Thyroid gland (tissue), 4 donors: ENCODE measurements at regions not wholly inside any gene's neighbourhood (a gene's known extent, or its start where the extent isn't known, plus 50 kb on each side); places are given as distances from the start of the nearest gene placed in this dataset.

Experiments used
- CTCF ChIP-seq, 6 experiments: fragments of 200-600 bp in 3 of 6; fragments of 450-650 bp in 3 of 6; sonication (generic) in 3 of 6; IDR thresholded peaks; one replicate each; pipeline ENCODE4 v1.5.1; 2016 to 2019; ENCODE audit warnings: antibody characterized with exemption in 6 of 6, mild to moderate bottlenecking in 2 of 6, inconsistent platforms in 1 of 6, moderate library complexity in 1 of 6
- POLR2A ChIP-seq, 2 donors: fragments of 450-650 bp; IDR thresholded peaks; one replicate each; pipeline ENCODE4 v1.6.1; 2017; ENCODE audit warnings: antibody characterized with exemption in 2 of 2, mild to moderate bottlenecking in 2 of 2, moderate library complexity in 1 of 2

GRCh38 chr5:56433039-56433617 lies 200.0 kb upstream of the ANKRD55 start:
- TF ChIP-seq CTCF (IDR thresholded peaks at IDR 0.05) (no peak), POLR2A (IDR thresholded peaks at IDR 0.05) (no peak)
